Activated T-cell treated with anti-CD3 and anti-CD28 coated beads, Interleukin-2, amount 50 U/mL, for 48 hours (primary cell): ENCODE measurements at regions not wholly inside any gene's neighbourhood (a gene's known extent, or its start where the extent isn't known, plus 50 kb on each side); places are given as distances from the start of the nearest gene placed in this dataset.

Experiments used
- DNase-seq, 2 experiments: peaks; one replicate each; pipeline ENCODE4 v3.0.0-alpha.2; 2020

DNA sequence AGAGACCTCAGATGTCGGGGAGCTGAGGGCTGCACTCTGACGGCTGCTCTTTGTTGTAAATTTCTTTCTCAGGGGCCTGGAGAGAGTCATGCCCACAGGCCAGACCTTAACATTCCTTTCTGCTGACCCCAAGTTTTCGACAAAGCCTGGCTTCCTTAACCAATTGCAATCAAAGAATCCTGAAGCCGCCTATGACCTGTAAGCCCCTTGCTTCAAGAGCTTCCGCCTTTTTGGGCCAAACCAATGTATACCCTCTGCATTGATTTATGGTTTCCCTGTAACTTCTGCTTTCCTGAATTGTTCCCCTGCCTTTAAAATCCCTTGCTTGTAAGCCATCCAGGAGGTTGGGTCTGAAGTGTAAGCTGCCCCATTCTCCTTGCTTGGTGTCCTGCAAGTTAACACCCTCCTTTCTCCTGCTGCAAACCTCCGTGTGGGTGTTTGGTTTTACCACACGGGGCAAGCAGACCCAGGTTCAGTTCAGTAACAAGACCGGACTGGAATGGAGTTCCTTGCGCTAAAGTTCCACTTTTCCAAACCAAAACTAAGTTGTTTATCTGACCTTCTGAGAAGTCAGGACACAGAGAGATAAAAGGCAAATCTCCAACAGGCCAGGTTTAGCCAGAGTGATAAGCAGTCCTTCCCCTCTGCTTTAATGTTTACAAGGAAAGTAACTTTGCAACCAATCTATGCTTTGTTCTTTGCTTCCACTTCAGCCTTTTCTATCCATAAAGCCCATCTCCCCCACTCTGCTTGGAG, 141.6 kb downstream of the KCNJ12 start:
- no peak for DNase-seq

DNA sequence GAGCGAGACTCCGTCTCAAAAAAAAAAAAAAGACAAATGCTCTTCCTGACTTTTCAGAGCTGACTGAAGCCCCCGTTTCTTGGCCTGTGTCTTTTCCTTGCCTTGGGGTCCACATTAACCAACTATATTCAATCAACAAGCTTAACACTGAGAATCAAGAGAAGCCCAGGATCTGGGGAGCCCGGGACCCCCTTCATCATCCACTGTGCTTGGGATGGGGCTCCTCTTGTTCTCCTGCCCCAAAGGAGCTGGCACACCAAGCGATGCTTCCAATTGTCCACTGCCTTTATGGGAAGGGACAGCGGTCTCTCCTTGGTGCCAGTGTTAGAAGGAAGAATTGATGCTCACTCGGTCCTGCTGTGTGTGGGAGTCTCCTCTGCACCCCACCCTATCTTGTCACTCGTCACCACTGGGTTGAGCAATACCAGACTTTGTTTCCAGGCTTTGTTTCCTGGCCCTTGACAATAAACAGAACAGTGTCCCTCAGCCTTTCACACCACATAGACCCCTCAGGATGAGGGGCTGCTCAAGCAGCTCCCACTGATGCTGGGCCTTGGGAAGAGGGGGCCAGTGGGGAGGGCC, 146.7 kb downstream of the KCNJ12 start:
- DNase-seq = no peak

DNA sequence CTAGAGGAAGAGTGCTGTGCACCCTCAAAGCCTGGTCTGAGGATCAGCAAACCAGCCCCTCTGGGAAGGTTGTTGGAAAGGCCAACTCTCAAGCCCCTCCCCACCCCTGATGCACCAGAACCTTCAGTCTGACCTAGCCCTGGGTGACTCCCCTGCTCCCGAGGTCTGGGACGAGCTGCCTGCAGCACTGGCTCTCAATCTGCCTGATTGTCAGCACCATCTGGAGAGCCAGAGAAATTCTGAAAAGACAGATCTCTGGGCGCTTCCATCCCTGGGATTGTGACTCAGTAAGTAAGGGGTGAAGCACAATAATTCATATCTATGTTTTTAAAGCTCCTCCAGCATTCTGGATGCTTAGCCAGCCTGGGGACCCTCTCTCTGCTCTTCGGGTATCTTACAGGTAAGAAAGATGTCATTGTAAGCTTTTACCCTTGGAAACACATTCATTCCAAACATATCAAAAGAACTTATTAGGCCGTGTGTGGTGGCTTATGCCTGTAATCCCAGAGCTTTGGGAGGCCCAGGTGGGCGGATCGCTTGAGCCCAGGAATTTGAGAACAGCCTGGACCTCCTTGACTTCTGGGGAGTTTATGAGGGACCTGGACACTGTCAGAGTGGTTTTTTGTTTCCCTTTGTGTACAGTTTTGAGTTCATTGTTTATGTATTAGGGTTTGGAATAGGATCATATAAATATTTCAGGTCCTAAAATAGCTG, 147.5 kb downstream of the KCNJ12 start:
- DNase-seq = no peak

DNA sequence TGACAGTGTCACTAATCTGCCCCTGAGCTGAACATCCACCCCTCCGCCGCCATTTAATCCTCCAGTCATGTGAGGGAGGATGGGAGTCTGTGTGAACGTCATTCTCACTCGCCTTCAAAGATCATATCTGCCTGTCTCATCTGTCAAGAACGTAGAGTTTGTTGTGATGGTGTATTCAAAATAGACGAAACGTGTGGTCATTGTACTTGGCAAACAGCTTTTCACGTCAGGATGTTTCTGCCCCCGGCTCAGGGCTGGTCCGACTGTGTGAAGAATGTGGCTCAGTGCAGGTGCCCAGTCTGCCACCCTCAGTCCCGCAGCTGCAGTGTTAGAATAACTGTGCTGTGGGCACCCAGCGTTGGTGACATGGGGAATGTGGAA, 148.0 kb downstream of the KCNJ12 start:
- DNase-seq = no peak

DNA sequence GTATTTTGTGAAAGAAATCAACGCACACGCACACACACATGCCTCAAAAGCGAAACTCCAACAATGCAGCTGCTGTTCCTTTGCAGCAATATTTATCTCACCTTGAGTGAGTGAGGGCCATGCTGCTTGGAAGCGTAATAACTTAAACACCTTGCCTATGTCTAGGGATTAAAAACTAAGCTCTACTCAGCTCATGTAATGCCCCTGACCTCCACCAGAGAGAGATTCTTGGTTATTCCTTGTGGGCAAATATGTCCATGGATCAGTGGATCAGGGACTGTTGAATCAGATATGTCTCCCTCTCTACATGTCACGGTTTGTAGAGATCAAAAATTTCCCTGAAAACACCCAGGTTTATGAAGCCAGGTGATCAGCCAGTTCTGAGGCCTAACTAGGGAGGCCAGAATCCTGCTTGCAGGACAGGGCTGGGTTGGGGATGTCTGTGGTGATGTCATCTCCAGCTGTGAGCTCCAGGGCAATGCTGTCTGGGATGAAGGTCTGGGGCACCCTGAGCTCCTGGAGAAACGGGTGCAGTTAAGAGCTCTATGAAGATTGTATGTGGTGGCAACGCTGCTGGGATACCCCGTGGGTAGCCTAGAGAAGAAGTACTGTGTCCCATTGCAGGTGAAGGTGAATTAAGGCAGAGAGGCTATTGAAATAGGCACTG, 149.4 kb downstream of the KCNJ12 start:
- DNase-seq = no peak

DNA sequence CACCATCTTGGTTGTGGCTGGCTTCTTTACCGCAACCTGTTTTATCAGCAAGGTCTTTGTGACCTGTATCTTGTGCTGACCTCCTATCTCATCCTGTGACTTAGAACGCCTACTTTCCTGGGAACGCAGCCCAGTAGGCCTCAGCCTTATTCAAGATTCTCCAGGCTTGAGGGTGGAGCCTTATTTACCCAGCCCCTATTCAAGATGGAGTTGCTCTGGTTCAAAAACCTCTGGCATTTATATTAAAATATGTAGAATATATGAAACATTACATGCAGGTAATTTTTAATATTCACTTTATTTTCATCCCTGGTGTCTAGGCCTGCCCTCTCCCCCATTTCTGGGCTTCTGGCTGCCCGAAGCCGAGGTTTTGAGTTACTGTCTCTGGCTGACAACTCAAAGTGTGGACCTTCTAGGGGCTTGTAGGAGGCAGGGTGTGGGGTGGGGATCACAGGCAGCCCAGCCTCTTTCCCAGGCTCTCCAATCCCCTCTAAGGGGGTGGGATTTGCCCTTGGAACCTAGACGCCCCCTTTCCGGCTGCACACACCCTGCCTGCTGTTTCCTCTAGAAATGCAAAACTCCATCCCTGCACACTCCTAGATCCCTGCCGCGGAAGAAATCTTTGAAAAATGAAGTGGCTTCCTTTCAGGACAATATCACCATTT, 152.0 kb downstream of the KCNJ12 start:
- no peak for DNase-seq

DNA sequence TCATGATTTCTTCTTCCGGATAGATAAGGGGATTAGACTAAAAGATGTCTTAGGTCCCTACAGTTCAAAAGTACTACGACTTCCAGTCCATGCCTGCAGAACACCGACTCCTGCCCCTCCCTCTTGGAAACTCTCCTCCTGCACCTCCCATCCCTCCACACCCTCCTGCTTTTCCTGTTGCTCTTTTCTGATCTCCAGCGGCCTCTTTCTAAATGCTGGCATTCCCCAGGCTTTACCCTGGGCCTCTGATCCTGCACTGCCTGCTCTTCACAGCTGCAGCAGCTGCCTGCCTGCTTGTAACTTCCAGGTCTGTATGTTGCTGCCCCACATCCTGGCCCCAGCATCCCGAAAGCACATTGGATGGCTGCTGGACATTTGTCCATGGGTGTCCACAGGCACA, 154.2 kb downstream of the KCNJ12 start:
- no peak for DNase-seq

DNA sequence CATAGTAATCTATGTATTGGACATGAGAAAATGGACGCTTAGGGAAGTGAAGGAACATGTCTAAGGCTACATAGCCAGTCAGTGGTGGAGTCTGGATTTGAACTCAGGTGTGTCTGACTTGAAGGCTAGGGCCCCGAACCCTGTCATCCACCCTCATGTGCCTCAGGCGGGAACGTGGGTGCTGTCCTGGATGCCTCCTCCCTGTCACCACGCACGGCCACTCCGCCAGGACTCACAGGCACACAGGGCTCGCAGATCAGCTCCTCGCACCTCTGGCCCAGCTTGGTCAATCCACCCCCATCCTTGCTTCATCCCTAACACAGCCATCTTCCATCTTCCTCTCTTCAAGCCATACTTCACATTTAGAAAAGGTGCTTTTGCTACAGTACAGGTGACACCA, 154.7 kb downstream of the KCNJ12 start:
- no peak for DNase-seq

DNA sequence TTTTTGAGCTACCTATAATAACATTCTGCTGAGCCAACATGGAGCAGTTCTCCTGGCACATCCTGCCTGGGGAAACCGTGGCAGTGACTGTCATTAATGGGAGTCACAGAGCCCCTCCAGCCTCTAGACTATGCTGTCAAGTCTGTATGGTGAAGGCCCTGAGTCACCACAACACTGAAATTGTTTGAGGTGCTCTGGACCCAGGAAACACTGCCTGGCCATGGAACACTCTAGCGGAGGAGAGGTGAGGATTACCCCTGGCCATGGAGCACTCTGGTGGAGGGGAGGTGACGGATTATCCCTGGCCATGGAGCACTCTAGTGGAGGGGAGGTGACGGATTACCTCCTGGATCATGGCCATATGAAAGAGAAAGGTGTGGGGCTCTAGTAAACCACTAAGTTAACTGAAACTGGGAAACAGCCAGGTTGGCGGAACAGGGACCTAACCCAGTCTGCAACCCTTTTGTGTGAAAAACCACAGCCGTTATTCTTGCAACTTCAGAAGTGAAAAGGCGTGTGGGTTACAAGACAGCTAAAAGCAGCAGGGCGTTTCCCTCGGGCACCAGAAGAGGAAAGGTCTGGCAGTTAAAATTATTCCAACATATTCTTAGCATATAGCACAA, 156.7 kb downstream of the KCNJ12 start:
- peak in 1 of 2 experiments; percentile 37 for DNase-seq

DNA sequence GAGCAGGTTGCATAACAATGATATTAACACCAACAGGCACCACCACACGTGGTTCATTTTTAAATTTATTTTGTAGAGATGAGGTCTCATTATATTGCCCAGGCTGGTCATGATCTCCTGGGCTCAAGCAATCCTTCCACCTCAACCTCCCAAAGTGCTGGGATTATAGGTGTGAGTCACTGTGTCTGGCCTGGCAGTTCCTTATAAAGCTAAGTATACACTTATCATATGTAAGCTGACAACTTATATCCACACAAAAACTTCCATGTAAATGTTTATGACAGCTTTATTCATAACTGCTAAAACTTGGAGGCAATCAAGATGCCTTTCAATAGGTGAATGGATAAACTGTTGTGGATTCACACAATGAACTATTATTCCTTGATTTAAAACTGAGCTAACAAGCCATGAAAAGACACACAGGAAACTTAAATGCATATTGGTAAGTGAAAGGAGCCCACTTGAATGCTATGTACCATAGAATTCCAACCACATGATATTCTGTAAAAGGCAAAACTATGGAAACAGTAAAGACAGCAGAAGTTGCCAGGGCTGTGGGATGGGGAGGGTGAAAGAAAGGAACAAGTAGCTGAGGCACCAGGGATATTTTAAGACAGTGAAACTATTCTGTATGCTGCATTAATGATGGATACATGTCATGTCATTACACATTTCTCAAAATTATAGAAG, 156.5 kb upstream of the KCNJ18 start:
- no peak for DNase-seq

DNA sequence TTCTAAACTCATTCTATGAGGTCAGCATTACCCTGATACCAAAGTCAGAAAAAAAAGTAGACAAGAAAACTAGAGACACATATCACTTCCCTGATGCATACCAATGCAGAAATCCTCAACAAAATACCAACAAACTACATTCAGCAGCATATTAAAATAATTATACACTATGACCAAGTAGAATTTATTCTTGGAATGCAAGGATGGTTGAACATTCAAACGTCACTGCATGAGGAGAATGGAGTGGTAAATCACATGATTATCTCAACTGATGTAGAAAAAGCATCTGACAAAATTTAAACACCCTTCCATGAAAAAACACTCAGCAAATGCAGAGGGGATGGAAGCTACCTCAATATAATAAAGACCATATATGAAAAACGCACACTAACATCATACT, 155.0 kb upstream of the KCNJ18 start:
- DNase-seq = no peak

DNA sequence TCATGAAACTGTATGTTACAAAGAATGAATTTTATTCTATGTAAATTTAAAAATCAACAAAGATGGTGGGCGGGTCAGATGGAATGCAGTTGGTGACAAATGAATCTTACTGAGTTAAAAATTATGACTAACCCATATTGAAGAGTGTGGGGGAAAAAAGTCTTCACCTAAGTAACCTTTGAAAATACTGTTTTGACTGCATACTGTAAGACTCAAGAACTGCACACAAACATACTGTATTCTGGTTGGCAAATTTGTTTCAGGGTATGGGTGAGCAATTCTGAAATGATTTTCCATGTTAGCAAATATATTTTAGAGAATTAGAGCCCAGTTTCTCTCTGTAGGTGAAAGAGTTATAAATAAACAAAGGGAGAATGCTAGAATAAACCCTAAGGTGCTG, 153.7 kb upstream of the KCNJ18 start:
- no peak for DNase-seq

DNA sequence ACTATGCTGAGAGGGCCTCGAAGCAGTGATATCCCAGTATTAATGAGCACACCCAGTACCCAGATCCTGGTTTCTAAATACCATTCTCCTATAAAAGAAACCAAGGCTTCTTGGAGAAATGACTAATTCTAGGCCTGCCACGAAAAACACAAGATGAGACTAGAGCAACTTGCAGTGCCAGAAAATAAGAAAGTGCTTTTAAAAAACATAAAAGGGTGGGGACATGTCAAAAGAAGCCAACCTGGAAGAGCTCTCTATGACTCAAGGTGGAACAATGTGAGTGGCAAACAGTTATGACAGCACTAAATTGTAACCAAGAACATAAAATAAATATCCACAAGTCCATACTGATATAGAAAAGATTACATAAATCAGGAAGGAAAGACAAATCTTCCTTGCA, 153.2 kb upstream of the KCNJ18 start:
- DNase-seq = no peak

DNA sequence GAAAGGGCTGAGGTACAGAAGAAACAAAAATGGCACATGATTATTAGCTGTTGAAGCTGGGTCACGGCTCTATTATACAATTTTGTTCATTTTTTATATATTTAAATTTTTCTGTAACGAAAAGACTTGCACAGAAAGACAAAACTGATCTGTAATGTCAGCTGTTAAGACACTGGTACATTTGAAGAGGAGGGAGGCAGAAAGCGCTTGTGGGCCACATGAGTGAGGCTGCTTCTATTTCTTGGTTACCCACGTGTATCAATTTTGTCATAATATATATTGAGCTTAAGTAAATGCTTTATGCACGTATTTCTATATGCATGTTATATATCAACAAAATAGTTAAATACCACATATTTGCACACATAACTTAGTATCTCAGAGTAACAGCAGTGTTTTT, 151.8 kb upstream of the KCNJ18 start:
- DNase-seq = no peak

DNA sequence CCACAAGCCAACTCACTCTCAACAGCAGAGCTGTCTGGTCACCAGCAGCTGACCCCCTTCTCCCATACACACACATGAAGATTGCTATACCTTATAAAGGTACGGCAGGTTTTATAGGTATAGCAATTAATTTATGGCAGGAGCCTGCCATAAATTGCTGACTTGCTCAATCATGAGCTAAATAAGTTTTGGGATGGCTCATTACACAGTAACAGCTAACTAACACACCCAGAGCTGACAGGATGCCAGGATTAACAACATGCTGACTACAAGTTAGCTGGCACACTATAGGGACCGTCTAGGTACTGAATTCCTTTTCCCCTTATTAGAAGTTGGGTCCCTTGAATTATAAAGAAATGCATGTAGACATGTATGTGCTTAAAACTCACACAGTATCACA, 150.3 kb upstream of the KCNJ18 start:
- no peak for DNase-seq

DNA sequence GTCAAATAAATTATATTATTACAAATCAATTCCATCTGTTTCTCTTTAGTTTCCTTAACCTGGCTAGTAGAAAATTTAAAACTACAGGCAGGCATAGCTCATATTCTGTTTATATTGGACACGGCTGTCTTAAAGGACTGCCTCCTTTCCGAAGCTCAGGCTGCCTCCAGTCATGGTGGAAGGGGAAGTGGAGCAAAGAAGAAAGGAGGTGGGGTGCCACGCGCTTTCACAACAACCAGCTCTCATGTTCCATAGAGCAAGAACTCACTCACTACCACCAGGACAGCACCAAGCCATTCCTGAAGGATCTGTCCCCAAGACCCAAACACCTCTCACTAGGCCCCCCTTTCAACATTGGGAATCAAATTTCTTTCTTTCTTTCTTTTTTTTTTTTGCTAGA, 149.3 kb upstream of the KCNJ18 start:
- no peak for DNase-seq

DNA sequence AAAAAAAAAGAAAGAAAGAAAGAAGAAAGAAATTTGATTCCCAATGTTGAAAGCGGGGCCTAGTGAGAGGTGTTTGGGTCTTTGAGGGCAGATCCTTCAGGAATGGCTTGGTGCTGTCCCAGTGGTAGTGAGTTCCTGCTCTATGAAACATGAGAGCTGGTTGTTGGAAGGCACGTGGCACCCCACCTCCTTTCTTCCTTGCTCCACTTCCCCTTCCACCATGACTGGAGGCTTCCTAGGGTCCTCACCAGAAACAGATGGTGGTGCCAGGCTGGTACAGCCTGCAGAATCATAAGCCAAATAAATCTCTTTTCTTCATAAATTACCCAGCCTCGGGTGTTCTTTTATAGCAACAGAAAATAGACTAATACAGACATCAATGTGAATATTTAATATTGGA, 147.3 kb upstream of the KCNJ18 start:
- no peak for DNase-seq

DNA sequence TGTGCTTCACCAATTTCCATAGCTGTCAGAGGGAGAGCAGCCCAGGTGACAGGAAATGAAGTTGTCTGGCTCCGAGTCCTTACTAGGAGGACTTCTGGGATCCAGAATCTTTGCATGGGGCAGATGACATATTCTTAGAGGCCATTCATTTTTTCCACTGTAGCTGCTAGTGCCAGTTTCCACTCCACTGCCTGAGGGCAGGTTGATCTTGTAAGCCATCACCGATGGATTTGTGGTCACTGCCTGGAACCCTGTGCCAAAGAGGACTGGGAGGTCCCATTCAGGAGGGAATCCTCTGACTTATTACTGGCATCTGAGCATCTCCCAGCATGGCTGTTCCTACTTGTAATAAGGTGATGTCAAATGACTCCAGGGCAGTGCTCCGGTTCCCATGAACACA, 144.1 kb upstream of the KCNJ18 start:
- DNase-seq = no peak

DNA sequence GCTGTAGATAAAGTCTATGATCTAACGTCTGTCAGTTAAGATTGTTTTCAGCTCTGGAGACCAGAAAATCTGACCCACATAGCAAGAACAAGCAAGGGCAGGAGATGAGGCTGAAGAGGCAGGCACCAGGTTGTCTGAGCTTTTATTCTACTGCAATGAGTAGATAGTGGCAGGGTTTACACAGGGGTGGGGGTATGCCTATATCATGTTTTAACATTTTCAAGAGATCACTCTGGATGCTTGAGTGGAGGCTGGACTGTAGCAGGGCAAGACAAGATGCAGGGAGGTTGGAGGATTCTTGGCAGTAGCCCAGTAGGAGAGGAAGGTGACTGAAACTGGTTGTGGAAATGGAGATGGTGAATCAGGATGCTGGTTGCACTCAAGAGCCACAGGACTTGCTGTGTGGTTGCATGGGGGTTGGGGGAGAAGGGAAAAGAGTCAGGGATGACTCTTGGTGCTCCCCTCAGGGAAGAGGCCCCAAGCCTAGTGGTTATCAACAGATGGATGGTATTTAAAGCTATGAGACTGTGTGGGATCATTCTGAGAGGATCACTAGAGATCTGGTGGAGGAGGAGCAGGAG, 143.1 kb upstream of the KCNJ18 start:
- peak; percentile 54 to 60 for DNase-seq

DNA sequence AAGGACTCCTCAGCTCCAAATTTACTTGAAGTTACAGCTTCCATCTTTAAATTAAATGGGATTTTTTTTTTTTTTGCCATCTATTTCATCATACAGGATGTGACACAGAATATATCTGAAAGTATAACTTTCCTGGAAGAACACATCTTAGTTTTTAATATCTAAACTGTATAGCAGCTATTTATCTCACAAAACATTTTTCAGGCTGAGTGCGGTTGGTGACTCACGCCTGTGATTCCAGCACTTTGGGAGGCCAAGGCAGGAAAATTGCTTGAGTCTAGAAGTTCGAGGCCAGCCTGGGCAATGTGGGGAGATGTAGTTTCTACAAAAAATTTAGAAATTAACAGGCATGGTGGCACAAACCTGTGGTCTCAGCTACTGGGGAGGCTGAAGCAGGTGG, 142.3 kb upstream of the KCNJ18 start:
- peak; percentile 51 to 52 for DNase-seq

DNA sequence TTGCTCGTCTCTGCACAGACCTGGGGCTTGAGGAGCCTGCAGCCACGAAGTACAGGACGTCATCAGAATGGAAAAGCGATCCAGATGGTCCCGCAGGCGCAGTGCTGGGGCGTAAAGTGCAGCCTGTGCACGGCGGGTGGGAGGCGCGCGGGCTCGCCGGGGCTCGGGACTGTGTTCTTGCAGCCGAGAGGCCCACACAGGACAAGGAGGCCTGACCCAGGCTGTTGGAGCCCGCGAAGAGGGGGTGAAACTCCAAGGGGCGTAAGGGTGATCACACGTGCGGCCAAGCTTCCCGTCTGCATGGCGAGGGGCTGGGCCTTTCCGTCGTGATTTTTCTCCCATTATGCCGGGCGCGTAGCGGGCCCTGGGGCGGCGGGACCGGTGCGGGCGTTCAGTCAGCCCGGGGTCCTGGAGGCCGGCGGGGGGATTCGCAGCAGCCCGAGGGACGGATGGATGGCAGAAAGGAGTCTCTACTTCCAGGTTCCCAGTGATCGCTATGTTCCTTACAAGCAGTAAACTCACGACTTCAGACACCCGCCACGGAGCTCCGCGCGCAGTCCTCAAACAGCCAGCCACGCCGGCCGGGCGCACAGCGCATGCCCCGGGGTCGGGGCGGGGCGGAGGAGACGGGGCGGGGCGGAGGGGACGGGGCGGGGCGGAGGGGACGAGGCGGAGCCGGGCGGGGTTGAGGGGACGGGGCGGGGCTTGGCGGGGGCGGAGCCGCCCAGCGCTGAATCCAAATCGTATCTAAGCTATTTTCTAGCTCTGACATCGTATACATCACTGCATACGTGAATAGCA, 141.0 kb upstream of the KCNJ18 start:
- DNase-seq = peak; percentile 84 to 87
